Fibroblast of skin of scalp (primary cell): ENCODE measurements at regions not wholly inside any gene's neighbourhood (a gene's known extent, or its start where the extent isn't known, plus 50 kb on each side); places are given as distances from the start of the nearest gene placed in this dataset.
"Not testable (repeated sequence)": the region's sequence is repeated elsewhere in the genome, so short reads cannot be mapped to it uniquely, and the experiment has no call there.

Experiments used
- DNase-seq: peaks from one replicate; pipeline ENCODE4 v3.0.0-alpha.2; 2013

DNA sequence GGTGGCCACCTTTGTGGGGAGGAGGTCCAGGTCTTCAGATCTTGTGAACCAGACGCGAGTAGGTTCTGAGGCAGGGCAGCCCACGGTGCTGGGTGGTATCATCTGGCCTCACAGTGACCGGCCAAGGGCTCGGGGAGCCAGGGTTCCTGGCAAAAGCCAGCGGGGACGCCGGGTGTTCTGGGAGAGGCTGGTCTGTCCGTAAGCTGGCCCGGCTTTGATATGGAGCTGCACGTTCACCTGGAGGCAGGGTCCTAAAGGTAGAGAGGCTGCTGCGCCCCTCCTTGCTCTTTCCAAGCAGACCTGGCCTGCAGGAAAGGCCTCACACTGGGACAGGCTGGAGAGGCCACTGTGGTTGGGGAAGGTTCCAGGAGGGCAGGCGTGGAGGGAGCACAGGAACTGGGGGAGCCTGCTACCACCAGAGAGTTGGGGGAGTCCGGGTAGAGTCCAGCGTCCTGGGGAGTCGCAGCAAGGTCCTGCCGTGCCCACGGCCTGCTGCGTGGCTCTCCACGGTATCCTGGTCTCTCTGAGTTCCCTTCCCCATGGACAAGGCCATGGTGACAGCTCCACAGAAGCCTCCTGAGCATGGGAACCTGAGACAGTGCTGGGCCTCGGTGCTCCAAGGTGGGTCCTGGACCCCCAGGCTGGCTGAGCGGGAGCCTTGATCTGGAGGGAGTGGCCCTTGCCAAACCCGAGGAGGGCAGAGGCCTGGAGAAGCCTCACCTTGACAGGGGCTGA lies 452.4 kb upstream of the B3GAT1 start:
- DNase-seq: no peak

DNA sequence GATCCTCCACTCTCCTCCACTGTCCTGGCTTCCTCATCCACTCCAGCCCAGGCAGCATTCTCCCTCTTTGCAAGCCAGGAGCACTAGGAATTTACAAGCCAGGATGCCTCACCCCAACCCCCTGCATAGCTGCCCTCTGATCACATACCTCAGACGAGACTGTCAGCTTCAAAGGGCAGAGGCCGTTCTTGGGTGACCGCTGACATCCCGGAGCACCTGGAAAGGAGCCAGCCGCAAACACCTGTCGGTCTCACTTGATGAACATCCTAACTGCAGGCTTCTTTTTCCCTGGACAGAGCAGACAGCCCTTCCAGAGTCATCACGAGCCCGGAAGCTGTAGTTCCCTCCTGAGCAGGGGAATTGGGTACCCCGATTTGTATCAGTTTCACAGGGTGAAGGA lies 451.3 kb upstream of the B3GAT1 start:
- no peak for DNase-seq

DNA sequence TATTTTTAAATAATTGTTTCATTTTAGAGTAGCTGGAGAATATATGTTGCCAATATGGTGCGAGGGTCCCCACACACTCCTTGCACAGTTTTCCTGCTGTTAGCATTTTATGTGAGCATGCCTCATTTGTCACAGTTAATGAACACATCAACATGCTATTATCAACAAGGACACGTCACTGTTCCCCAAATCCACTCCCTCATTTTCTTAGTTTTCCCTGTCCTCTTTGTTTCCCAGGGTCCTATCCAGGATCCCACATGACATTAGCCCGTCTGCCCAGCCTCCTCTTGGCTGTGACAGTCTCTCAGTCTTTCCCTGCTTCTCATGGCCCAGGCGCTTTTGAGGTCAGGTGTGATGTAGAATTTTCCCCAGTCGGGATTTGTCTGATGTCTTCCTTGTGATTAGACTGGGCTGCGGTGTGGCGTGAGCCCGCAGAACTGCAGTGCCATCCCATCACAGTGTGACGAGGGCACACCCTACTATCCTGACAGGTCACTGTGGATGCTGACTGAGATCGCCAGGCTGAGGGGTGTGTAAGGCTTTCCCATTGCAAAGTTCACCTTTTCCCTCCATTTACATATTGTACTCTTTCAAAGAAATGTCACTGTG lies 450.6 kb upstream of the B3GAT1 start:
- DNase-seq: no peak

- DNase-seq: no peak
Measured at GRCh38 chr11:134862105-134862502, 450.1 kb upstream of the B3GAT1 start.

DNA sequence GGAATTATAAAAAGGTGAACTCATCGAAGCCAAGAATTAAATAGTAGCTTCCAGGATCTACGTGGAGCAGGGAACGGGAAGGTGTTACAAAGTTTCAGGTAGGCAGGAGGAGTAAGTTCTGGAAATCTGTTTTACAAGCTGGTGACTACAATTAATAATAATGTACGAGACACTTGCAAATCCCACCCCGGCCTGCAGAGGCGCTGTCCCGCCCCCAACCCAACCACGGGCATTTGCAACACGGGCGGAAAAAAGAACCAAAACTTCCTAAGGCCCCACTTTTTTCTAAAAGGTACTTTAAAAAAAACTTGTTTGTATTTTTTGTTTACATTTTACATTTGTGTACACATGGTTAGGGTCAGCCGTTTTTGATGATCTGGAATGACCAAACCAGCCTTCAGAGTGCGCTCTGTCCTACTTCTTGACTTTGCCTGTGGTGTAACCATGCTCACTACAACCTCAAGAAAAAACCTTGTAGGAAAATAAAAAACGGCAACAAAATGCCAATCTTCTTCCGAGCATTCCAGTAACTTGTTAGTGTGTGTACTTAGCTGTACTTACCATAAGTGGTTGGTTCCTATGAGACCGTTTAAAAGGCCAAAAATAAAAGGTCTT lies 449.6 kb upstream of the B3GAT1 start:
- DNase-seq: no peak

- DNase-seq: no peak
Measured at GRCh38 chr11:134858783-134859480, 446.9 kb upstream of the B3GAT1 start.

GRCh38 chr11:134857035-134857434 lies 445.0 kb upstream of the B3GAT1 start:
- DNase-seq: no peak

DNA sequence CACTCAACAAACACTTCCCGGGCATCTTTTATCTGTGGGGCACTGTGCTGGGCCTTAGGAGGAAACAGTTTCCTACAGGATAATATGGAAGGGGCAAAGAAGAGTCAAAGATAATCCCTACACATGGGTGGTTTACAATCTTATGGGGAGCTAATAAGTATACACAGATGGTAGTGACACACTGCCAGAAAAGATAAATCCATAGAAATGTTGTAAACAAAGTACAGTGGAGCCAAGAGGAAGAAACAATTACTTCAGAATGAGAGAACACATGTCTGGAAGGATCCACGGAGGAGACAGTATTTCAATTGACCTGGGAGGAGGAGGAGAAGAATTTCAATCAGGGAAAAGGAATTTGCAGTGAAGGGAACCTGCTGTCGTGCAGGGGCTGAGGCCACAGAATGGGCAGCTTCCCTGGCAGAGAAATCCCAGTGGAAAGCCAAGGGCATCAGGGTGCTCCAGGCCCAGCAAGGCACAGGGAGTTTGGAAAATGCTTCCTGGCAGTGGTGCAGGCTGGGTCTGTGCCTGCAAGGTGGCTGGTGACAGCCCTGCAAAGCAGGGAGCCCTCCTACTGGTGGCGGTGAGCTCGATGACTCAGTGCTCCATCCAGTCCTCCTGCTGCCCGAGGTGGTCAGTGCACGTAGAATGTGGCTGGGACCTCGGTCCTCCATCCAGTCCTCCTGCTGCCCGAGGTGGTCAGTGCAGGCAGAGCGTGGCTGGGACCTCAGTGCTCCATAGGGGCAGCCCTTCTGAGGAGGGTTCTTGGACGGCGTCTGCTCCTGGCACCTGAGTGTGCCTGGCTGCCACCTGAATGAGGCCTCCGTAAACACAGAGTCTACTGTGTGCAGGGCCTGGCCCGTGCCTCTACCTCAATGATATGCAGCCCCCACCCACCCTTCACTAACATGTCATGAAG lies 444.3 kb upstream of the B3GAT1 start:
- DNase-seq: no peak

GRCh38 chr11:134853992-134854991 lies 442.2 kb upstream of the B3GAT1 start:
- DNase-seq: no peak

DNA sequence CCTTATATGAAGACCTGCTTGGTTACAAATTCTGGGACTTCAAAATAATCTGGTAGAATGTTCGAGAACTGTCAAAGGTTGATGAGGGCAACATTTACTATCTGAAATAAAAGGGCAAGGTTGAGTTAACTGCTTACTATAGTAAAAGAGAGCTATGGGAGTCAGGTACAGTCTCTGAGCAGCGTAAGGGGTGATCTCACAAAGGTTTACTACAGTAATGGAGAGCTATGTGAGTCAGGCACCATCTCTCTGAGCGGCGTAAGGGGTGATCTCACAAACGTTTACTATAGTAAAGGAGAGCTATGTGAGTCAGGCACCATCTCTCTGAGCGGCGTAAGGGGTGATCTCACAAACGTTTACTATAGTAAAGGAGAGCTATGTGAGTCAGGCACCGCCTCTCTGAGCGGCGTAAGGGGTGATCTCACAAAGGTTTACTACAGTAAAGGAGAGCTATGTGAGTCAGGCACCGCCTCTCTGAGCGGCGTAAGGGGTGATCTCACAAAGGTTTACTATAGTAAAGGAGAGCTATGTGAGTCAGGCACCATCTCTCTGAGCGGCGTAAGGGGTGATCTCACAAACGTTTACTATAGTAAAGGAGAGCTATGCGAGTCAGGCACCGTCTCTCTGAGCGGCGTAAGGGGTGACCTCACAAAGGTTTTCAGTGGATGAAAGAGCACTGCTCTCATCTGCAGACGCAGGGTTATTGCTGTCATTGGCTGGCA lies 439.6 kb upstream of the B3GAT1 start:
- DNase-seq: not testable (repeated sequence)

DNA sequence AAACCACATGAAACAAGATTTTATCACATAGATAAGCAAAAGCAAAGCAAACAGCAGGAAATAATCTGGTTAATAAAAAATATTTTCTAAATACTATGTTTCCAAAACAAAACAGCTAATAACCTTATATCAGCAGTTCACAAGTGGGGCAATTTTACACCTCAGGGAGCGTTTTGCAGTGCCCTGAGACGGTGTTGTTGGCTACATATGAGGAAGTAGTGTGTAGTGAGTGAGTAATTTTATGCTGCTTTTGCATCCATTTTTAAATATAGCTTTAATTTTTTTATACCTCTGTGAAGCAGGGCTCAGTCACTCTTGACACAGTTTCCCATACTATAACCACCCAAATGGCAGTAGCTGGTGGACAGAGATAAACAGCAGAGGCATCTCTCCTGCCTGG lies 438.5 kb upstream of the B3GAT1 start:
- no peak for DNase-seq

DNA sequence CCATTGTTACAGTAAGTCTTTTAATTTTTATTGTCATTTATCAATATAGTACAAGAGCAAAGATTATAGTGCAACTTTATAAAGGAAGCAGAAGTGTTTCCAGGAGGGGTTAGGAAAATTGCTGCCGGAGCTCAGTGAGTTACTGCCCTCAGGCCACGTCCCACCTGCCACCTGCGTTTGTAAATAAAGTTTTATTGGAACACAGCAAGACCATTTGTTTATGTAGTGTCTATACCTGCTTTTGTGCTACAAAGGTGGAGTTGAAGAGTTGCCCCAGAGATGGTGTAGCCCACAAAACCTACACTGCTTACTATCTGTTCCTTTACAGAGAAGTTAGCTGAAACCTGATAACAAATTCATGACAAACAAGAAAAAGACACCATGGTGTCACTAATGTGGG lies 437.8 kb upstream of the B3GAT1 start:
- DNase-seq: no peak

- DNase-seq: no peak
Measured at GRCh38 chr11:134847083-134847715, 435.2 kb upstream of the B3GAT1 start.

DNA sequence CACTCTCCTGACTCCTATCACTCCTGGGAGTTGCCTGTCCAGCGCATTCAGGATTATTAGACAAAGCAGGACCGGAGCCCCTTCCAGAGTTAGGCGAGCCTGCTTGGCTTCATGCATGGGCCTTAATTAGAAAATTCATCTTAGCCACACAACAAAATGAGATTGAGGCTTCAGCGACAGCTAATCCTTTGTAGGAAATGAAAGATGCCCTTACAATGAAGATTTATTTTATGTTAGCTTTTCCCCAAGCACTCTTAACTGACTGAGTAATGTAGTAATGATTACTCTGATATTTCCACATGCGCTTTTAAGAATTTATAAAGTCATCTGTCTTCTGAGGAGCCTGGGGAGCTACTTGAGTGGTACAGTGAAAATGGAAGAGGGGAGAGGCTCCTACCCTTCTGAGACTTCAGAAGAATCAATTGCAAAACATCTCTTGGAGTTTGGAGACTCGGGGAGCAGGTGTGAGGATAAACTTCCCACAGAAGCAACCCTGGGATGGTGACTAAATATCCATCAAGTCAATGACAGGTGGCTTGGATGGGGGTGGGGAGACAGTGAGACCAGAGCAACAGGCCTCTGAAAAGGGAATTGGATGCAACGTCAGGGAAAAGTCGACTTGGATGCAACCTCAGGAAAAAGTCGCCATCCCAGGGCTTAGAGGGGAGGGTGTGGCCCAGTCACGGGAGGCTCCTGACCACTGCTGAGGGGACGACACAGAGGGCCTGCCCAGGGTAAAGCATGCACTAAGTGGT lies 434.5 kb upstream of the B3GAT1 start:
- no peak for DNase-seq

DNA sequence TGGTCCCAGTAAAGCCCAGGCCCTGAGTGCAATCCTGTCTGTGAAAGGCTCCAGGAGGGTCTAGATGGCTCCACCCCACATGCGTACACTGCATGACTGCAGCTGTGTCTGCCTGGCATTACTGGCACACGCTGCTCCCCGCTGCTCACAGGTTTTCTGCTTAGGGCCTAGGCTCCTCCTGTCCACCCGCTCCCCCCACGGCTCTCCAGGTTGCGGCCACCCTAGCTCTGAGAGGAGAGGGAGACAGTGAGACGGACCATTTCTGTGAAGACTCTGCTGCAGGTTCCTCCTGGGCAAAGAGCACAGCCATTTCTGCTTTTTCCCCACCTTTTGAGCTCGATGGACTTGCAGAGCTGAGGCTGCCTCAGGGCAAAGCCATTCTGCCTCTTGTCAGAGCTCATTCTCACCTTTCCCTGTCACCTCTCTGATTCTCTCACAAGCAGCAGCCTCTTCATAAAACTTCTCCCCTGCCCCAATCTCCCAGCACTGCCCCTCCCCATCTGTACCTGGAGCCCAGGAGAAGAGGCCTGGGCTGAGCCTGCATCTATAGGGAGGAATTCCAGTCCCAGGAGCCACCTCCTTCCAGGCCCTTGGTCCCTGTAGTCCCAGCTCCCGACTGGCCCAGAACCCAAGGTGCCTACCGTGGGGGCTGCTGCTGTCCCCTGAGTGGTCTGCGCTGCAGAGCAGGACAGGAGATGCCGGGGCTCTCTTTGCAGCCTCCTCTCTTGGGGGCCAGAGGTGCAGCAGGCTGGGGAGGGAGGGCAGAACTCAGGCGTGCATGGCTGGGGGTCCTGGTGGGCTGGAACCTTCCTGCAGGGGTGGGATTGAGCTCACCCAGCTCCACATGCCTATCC lies 433.7 kb upstream of the B3GAT1 start:
- DNase-seq: no peak

DNA sequence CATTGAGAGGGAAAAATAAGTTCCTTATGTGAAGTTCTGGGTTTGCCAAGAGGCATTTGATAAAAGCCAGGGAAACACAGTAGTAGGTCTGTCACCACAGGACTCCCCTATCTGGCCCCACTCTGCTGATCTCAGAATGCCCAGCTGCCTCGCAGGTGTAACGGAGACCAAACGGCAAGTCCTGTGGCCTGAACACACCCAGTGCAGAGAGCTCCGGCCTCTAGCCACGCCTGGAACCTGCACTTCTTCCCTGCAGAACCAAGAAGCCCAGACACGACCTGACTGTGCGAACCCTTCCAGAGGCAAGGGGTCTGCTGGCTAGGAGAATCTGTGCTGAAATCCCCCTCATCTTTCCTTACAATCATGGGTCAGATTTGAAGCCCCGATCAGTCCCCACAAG lies 432.8 kb upstream of the B3GAT1 start:
- DNase-seq: no peak

DNA sequence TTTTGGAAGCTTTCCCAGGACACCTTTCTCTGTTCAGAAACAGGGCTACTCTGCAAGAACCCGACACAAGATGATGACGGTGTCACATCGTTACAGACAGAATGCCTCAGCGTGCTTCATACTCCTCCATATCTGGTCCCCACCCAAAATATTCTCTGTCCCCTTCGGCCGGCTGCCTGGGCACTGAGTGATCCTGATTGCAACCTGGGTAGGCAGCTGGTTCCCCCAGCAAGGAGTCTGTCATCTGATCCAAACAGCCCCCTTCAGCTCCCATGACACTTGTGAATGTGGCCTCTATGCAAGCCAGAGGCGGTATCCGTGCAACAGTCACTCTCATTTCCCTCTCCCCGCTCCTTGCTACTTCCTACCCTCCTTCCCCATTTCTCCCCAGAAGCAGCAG lies 431.7 kb upstream of the B3GAT1 start:
- DNase-seq: no peak

GRCh38 chr11:134843020-134843419 lies 431.0 kb upstream of the B3GAT1 start:
- DNase-seq: no peak
